ENCODE measurements at regions not wholly inside any gene's neighbourhood (a gene's known extent, or its start where the extent isn't known, plus 50 kb on each side); places are given as distances from the start of the nearest gene placed in this dataset.

DNA sequence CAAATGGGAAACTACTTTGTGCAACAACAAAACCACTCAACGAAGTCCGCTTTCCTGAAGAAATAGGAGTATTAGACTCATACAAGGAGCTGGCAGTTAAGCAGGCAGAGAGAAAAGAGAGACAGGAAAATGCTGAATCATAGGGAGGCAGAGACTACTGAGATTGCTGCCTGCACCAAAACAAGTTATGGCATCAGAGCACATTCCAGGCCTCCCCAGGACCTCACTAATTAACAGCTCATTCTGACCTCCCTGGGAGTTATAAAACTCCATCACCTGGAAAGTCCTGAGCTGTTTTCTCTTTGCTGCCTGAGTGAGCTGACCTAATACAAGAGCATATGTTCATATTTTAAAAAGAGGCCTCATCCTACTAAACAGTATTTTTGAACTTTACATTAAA lies 741.0 kb downstream of the MCTP2 start:
- H3K4me3 ChIP-seq (ENCODE audit: low read length), result no peak overlapping the region
- peak; percentile 29 for DNase-seq (ENCODE audit: low read depth)
- TF ChIP-seq, protein P1, sequence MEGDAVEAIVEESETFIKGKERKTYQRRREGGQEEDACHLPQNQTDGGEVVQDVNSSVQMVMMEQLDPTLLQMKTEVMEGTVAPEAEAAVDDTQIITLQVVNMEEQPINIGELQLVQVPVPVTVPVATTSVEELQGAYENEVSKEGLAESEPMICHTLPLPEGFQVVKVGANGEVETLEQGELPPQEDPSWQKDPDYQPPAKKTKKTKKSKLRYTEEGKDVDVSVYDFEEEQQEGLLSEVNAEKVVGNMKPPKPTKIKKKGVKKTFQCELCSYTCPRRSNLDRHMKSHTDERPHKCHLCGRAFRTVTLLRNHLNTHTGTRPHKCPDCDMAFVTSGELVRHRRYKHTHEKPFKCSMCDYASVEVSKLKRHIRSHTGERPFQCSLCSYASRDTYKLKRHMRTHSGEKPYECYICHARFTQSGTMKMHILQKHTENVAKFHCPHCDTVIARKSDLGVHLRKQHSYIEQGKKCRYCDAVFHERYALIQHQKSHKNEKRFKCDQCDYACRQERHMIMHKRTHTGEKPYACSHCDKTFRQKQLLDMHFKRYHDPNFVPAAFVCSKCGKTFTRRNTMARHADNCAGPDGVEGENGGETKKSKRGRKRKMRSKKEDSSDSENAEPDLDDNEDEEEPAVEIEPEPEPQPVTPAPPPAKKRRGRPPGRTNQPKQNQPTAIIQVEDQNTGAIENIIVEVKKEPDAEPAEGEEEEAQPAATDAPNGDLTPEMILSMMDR (conservative IDR thresholded peaks at IDR 0.05; ENCODE audit: low read depth, low read length), result no peak

DNA sequence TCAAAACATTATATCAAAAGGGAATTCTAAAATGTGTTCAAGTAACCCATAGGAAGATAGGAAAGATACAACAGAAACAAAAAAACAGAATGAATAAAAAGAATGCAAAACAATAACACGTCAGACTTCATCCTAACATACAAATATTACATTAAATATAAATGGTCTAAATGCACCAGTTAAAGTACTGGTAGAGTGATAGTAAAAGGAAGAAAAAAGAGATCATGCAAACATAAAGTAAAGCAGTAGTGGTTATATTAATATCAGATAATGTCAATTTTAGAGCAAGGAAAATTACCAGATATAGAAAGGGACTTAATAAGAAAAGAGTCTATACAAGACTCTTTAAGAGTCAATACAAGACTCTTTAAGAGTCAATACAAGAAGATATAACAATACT lies 755.7 kb downstream of the MCTP2 start:
- no peak for DNase-seq (ENCODE audit: low read depth)
- TF ChIP-seq, protein P1 (conservative IDR thresholded peaks at IDR 0.05; ENCODE audit: low read depth, low read length), result no peak
- no peak overlapping the region for H3K4me3 ChIP-seq (ENCODE audit: low read length)

DNA sequence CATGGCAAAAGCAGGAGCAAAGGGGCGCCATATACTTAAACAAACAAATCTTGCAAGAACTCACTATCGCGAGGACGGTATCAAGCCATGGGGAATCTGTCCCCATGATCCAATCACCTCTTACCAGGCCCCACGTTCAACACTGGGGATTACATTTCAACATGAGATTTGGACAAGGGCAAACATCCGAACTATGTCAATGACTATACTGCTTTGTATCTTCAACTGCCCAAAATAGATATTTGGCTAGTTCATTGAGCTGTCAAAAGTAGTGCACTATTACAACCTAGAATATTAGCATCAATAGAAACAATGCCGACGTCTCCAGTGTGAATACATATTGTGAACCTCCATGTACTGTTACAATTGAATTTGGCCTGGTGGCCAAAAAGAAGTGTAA lies 760.4 kb downstream of the MCTP2 start:
- no peak overlapping the region for H3K4me3 ChIP-seq (ENCODE audit: low read length)
- no peak for DNase-seq (ENCODE audit: low read depth)
- TF ChIP-seq, protein P1 (conservative IDR thresholded peaks at IDR 0.05; ENCODE audit: low read depth, low read length), result no peak

DNA sequence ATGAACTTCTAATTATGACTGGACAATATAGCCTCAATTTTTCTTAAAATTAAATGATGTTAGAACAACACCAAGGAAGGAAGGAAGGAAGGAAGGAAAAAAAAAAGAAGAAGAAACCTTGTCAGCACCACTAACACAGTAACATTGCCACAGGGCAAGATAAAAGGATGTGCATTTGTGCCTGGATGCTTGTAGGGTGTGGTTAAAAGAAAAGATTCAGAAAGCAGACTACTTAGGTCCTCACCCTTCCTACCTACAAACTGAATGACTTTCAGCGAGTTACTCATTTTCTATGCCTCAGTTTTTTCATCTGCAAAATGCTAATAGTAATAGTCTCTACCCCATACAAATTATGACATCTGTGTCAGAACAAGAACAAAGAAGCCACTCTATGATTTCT lies 778.3 kb downstream of the MCTP2 start:
- TF ChIP-seq, protein P1 (conservative IDR thresholded peaks at IDR 0.05; ENCODE audit: low read depth, low read length), result no peak
- H3K4me3 ChIP-seq (ENCODE audit: low read length), result no peak overlapping the region
- DNase-seq (ENCODE audit: low read depth), result no peak

- DNase-seq (ENCODE audit: low read depth), result peak; percentile 88
- H3K4me3 ChIP-seq (ENCODE audit: low read length), result no peak overlapping the region
- TF ChIP-seq, protein P1 (conservative IDR thresholded peaks at IDR 0.05; ENCODE audit: low read depth, low read length), result no peak
Observed at GRCh38 chr15:95013381-95013780, 782.0 kb downstream of the MCTP2 start.

- TF ChIP-seq, protein P1 (conservative IDR thresholded peaks at IDR 0.05; ENCODE audit: low read depth, low read length), result no peak
- no peak overlapping the region for H3K4me3 ChIP-seq (ENCODE audit: low read length)
- DNase-seq (ENCODE audit: low read depth), result no peak
Observed at GRCh38 chr15:95016511-95017229, 785.3 kb downstream of the MCTP2 start.

- H3K4me3 ChIP-seq (ENCODE audit: low read length), result no peak overlapping the region
- TF ChIP-seq, protein P1 (conservative IDR thresholded peaks at IDR 0.05; ENCODE audit: low read depth, low read length), result no peak
- DNase-seq (ENCODE audit: low read depth), result peak; percentile 58
Observed at GRCh38 chr15:95017666-95018328, 786.4 kb downstream of the MCTP2 start.
